Astrocyte (in vitro differentiated cells and primary cell): ENCODE measurements at regions not wholly inside any gene's neighbourhood (a gene's known extent, or its start where the extent isn't known, plus 50 kb on each side); places are given as distances from the start of the nearest gene placed in this dataset.

Source experiments
- EZH2 ChIP-seq: IDR thresholded peaks from 2 replicates; pipeline ENCODE4 v1.6.1; 2012; ENCODE audit warnings: mild to moderate bottlenecking, low read length, inconsistent platforms; ENCODE audit not compliant: insufficient read depth
- TF ChIP-seq, protein P1 (sequence below): IDR thresholded peaks from 2 replicates; pipeline ENCODE4 v1.5.1; 2011; ENCODE audit warnings: low read depth, mild to moderate bottlenecking, inconsistent platforms, low read length, moderate library complexity; ENCODE audit not compliant: insufficient read depth

DNA sequence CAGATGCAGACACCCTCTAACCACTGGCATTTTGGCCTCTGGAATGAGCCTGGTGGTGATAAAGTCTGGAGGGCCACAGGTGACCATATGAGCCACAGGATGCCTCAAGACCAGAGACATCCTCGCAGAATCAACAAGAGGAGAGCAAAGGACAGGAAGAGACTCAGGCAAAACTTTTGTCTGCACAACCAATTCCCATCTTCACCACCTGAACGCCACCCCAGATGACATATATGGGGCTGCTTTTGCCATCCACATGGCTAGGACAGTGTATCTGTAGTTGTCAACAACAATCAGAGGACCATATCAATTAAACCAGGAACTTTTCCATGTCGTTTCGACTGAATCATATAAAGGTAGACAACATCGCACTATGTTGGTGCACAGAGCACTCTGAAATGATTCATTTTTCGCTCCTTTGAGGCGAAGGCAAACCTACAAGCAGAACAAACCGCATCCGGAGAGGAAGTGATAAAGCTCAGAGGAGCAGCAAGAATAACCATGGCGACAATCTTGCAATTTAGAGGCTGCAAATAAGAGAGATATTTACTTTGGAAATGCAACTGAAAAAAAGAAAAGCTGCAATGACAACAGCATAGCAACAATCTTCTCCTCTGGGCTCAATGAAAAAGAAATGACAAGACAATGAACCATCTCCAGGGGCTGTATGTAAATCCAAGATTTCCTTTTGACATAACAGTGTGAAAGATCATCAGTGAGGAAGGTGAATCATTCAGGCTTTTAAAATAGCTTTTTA is 204.5 kb downstream of the ARL4C start:
- TF ChIP-seq, protein P1, sequence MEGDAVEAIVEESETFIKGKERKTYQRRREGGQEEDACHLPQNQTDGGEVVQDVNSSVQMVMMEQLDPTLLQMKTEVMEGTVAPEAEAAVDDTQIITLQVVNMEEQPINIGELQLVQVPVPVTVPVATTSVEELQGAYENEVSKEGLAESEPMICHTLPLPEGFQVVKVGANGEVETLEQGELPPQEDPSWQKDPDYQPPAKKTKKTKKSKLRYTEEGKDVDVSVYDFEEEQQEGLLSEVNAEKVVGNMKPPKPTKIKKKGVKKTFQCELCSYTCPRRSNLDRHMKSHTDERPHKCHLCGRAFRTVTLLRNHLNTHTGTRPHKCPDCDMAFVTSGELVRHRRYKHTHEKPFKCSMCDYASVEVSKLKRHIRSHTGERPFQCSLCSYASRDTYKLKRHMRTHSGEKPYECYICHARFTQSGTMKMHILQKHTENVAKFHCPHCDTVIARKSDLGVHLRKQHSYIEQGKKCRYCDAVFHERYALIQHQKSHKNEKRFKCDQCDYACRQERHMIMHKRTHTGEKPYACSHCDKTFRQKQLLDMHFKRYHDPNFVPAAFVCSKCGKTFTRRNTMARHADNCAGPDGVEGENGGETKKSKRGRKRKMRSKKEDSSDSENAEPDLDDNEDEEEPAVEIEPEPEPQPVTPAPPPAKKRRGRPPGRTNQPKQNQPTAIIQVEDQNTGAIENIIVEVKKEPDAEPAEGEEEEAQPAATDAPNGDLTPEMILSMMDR = no peak
- no peak for TF ChIP-seq EZH2
